ENCODE measurements at regions not wholly inside any gene's neighbourhood (a gene's known extent, or its start where the extent isn't known, plus 50 kb on each side); places are given as distances from the start of the nearest gene placed in this dataset.

DNA sequence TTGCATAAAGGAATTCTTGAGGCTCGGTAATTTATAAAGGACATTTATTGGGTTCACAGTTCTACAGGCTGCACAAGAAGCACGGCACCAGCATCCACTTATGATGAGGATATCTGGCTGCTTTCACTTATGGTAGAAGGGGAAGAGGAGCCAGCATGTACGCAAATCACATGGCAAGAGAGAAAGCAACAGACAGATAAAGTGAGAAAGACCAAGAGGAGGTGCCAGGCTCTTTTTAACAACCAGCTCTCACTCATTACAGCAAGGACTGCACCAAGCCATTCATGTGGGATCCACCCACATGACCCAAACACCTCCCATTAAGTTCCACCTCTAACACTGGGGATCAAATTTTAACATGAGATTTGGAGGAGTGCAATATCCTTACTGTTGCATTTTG is 1198.2 kb downstream of the ADGRL3 start:
- DNase-seq: no peak
- TF ChIP-seq CTCF (IDR thresholded peaks at IDR 0.05) (no peak), POLR2A (IDR thresholded peaks at IDR 0.05) (no peak)
- no peaks in the 10 kb centered on the region for H3K4me1 ChIP-seq
- H3K27ac ChIP-seq: no peak overlapping the region
- intact Hi-C loops (cut with DNase I): no loop called here
- no peak overlapping the region for H3K4me3 ChIP-seq
- no peaks in the 10 kb centered on the region for H3K9me3 ChIP-seq
- H3K36me3 ChIP-seq: no peaks in the 10 kb centered on the region
- 74 to 81% methylated on average over 3 of the region's 3 CpGs for WGBS, 2 donors
- H3K27me3 ChIP-seq: no peaks in the 10 kb centered on the region

DNA sequence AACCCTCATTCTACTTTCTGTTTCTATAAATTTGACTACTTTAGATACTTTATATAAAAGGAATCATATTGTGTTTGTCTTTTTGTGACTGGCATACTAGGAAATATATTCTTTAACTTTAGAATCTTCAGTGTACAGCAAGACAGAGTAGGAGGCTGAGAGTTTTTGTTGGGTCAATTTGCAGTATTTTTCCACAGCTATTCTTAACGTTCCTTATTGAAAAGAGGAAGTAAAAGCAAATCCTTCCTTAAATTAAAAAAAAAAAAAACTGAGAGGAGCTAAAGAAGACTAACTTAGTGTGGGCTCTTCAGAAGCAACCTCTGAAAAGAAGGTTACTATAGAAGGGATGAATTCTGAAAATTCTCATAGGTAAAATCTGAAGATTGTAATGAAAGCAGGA is 1194.6 kb downstream of the ADGRL3 start:
- H3K27me3 ChIP-seq: no peaks in the 10 kb centered on the region
- WGBS, 2 donors: 30 to 31% methylated on average over 1 of the region's 1 CpG
- H3K36me3 ChIP-seq: no peaks in the 10 kb centered on the region
- intact Hi-C loops (cut with DNase I): no loop called here
- TF ChIP-seq CTCF (IDR thresholded peaks at IDR 0.05): no peak
- no peak for TF ChIP-seq POLR2A (IDR thresholded peaks at IDR 0.05)
- H3K4me1 ChIP-seq: no peaks in the 10 kb centered on the region
- no peaks in the 10 kb centered on the region for H3K9me3 ChIP-seq
- no peak overlapping the region for H3K4me3 ChIP-seq
- no peak overlapping the region for H3K27ac ChIP-seq
- no peak for DNase-seq

GRCh38 chr4:62387808-62388207 is 1187.7 kb downstream of the ADGRL3 start:
- no peak overlapping the region for H3K27ac ChIP-seq
- intact Hi-C loops (cut with DNase I): no loop called here
- H3K4me1 ChIP-seq: no peaks in the 10 kb centered on the region
- no peak for DNase-seq
- no peaks in the 10 kb centered on the region for H3K9me3 ChIP-seq
- WGBS, 2 donors: 68 to 75% methylated on average over 3 of the region's 3 CpGs
- TF ChIP-seq CTCF (IDR thresholded peaks at IDR 0.05) (no peak), POLR2A (IDR thresholded peaks at IDR 0.05) (no peak)
- no peaks in the 10 kb centered on the region for H3K36me3 ChIP-seq
- no peak overlapping the region for H3K4me3 ChIP-seq
- no peaks in the 10 kb centered on the region for H3K27me3 ChIP-seq

- Histone ChIP-seq H3K36me3 (no peaks in the 10 kb centered on the region), H3K4me1 (no peaks in the 10 kb centered on the region), H3K4me3 (no peak overlapping the region), H3K9me3 (no peaks in the 10 kb centered on the region), H3K27ac (no peak overlapping the region), H3K27me3 (peaks cover 0 to 20% (median 0%) of the 10 kb centered on the region in 4 donors)
- intact Hi-C loops (cut with DNase I): no loop called here
- no peak for DNase-seq
- TF ChIP-seq CTCF (IDR thresholded peaks at IDR 0.05) (no peak), POLR2A (IDR thresholded peaks at IDR 0.05) (no peak)
Measured at GRCh38 chr4:62377700-62378099, 1177.6 kb downstream of the ADGRL3 start.

GRCh38 chr4:62377245-62377644 is 1177.1 kb downstream of the ADGRL3 start:
- Histone ChIP-seq H3K4me1 (no peaks in the 10 kb centered on the region), H3K4me3 (no peak overlapping the region), H3K9me3 (no peaks in the 10 kb centered on the region), H3K27ac (no peak overlapping the region), H3K36me3 (no peaks in the 10 kb centered on the region), H3K27me3 (peaks cover 0 to 22% (median 0%) of the 10 kb centered on the region in 4 donors)
- intact Hi-C loops (cut with DNase I): no loop called here
- TF ChIP-seq CTCF (IDR thresholded peaks at IDR 0.05) (no peak), POLR2A (IDR thresholded peaks at IDR 0.05) (no peak)
- no peak for DNase-seq

Measured in esophagus squamous epithelium (tissue), 5 donors.